ENCODE measurements at regions not wholly inside any gene's neighbourhood (a gene's known extent, or its start where the extent isn't known, plus 50 kb on each side); places are given as distances from the start of the nearest gene placed in this dataset.

DNA sequence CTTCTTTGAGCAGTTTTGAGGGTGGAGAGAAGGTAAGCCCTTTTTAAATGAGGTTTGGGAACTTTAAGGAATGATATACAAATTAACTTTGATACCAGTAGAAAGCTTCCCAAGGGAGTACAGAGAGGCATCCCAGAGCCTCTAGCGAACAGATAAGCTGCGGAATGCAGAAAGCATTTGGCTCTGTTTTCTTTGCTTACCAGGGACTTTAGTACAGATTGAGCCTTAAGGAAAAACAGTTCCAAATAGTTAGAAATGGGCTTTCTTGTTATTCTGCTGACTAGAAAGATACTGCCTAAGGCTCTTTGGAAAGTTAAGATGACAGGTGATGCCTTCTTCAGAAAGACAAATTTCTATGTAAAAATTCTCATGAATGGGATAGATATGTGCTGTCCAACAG lies 261.7 kb upstream of the FOXN3 start:
- Mint-ChIP-seq H3K36me3 (ENCODE audit: low read depth) (peaks cover 18% of the 10 kb centered on the region), H3K27ac (no peak overlapping the region), H3K27me3 (no peaks in the 10 kb centered on the region), H3K9me3 (peaks cover 11% of the 10 kb centered on the region), H3K4me3 (no peak overlapping the region), H3K4me1 (ENCODE audit: low read depth) (peaks cover 58% of the 10 kb centered on the region)
- intact Hi-C loops (cut with micrococcal nuclease), result no loop called here
- TF ChIP-seq, protein P1, sequence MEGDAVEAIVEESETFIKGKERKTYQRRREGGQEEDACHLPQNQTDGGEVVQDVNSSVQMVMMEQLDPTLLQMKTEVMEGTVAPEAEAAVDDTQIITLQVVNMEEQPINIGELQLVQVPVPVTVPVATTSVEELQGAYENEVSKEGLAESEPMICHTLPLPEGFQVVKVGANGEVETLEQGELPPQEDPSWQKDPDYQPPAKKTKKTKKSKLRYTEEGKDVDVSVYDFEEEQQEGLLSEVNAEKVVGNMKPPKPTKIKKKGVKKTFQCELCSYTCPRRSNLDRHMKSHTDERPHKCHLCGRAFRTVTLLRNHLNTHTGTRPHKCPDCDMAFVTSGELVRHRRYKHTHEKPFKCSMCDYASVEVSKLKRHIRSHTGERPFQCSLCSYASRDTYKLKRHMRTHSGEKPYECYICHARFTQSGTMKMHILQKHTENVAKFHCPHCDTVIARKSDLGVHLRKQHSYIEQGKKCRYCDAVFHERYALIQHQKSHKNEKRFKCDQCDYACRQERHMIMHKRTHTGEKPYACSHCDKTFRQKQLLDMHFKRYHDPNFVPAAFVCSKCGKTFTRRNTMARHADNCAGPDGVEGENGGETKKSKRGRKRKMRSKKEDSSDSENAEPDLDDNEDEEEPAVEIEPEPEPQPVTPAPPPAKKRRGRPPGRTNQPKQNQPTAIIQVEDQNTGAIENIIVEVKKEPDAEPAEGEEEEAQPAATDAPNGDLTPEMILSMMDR (IDR thresholded peaks at IDR 0.05), result no peak
- POLR2A ChIA-PET, result no interaction called here
- ATAC-seq, result no peak
- DNase-seq, result no peak
- CTCF ChIA-PET, result no interaction called here

DNA sequence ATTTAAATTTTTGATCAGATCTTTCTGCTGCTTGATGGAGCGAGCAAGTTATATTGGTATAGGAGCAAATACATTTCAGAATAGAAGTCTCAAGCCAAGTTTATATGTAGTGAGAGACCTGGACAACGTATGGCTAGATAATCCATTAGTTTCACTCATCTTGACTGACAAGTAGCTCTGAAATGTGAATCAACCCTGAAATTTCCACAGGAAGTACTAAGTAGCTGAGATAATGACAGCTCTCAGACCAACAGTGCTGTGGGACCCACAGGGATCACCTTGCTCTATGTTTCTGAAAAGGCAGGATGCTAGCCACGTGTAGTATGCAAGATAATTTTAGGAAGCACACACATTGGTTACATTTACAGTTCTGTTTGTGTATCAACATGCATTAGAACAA lies 258.6 kb upstream of the FOXN3 start:
- Mint-ChIP-seq H3K36me3 (ENCODE audit: low read depth) (no peaks in the 10 kb centered on the region), H3K27me3 (no peaks in the 10 kb centered on the region), H3K27ac (no peak overlapping the region), H3K9me3 (no peaks in the 10 kb centered on the region), H3K4me3 (no peak overlapping the region), H3K4me1 (ENCODE audit: low read depth) (peaks cover 50% of the 10 kb centered on the region)
- TF ChIP-seq, protein P1 (IDR thresholded peaks at IDR 0.05), result no peak
- intact Hi-C loops (cut with micrococcal nuclease), result no loop called here
- ATAC-seq, result peak; percentile 29
- no peak for DNase-seq
- ChIA-PET CTCF (interaction anchor here (0.7 to 1.6 kb wide), 2 partner anchors 33 to 41 kb away, joined by 3 to 5 read pairs; no protein-coding TSS in a partner anchor), POLR2A (interaction anchor here (0.6 kb wide), 1 partner anchor 45 kb away, joined by 4 read pairs; no protein-coding TSS in a partner anchor)

DNA sequence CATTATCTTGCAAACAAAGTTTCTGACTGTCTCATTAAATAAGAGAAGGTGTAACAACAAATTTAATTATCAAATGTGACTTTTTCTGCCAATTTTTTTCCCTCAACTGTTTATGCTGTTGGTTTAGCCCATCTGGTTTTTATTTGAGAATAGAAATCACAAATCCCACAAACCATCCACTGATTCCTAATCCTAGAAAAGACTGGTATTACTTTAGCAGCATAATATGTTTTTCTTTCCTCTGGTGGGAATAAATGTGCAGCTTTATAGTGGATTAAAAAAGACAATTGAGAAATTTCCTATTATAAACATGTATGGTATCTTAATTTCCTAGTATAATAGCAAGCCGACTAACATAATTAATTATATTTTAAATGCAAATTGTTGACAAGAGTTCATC lies 257.9 kb upstream of the FOXN3 start:
- H3K4me1 Mint-ChIP-seq (ENCODE audit: low read depth), result peaks cover 43% of the 10 kb centered on the region
- H3K36me3 Mint-ChIP-seq (ENCODE audit: low read depth), result no peaks in the 10 kb centered on the region
- ChIA-PET POLR2A (interaction anchor here (0.6 kb wide), 1 partner anchor 46 kb away, joined by 4 read pairs; no protein-coding TSS in a partner anchor), CTCF (interaction anchor here (1.6 kb wide), 1 partner anchor 41 kb away, joined by 5 read pairs; no protein-coding TSS in a partner anchor)
- H3K27me3 Mint-ChIP-seq, result no peaks in the 10 kb centered on the region
- intact Hi-C loops (cut with micrococcal nuclease), result no loop called here
- ATAC-seq (no peak), DNase-seq (no peak)
- no peak overlapping the region for H3K4me3 Mint-ChIP-seq
- TF ChIP-seq, protein P1 (IDR thresholded peaks at IDR 0.05), result no peak
- no peaks in the 10 kb centered on the region for H3K9me3 Mint-ChIP-seq
- no peak overlapping the region for H3K27ac Mint-ChIP-seq

DNA sequence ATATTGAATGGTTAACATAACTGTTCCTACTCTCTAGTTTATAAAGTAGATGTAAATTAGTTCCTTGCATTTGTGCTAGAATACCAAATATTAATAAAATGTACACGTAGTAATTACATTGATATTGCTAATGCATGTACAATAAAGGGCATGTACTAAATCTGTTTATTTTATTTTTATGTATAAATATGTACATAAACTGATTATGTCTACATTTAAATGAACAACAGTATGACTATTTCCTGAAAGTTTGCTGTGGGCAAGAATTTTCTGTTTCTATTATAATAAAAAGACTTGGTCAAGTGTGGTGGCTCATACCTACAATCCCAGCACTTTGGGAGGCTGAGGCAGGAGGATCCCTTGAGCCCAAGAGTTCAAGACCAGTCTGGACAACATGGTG lies 257.2 kb upstream of the FOXN3 start:
- Mint-ChIP-seq H3K4me3 (no peak overlapping the region), H3K27me3 (no peaks in the 10 kb centered on the region), H3K4me1 (ENCODE audit: low read depth) (peaks cover 43% of the 10 kb centered on the region), H3K36me3 (ENCODE audit: low read depth) (no peaks in the 10 kb centered on the region), H3K9me3 (peaks cover 1% of the 10 kb centered on the region), H3K27ac (no peak overlapping the region)
- CTCF ChIA-PET, result no interaction called here
- TF ChIP-seq, protein P1 (IDR thresholded peaks at IDR 0.05), result no peak
- intact Hi-C loops (cut with micrococcal nuclease), result no loop called here
- ATAC-seq, result no peak
- POLR2A ChIA-PET, result interaction anchor here (0.6 kb wide), 1 partner anchor 21 kb away, joined by 3 read pairs; no protein-coding TSS in a partner anchor
- no peak for DNase-seq

DNA sequence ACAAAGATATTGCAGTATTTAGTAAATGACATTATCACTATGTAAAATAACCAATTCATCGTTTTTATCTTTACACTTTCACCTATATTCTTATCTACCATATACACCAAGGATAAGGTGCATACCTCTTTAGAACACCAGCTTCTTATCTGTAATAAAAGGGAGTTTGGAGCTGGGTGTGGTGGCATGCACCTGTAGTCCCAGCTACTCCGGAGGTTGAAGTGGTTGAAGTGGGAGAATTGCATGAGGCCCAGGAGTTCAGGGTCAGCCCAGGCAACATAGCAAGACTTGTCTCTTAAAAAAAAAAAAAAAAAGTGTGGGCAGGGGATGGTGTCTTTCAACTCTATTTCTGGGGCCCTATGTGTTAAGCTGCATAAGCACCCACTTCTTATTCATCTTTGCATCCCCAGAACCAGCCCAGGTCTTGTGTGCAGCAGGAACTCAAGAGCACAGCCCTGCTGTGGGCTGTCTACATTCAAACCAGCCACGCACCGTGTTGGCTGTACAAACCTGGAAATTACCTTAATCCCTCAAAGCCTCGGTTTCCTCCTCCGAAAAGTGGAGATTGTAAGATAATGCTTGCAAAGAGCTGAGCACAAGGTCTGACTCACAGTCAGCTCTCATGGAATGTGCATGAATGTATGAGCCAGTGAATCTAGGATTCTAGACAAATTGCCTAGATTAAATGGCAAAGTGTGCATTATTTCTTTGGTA lies 256.6 kb upstream of the FOXN3 start:
- no peak overlapping the region for H3K4me3 Mint-ChIP-seq
- no peaks in the 10 kb centered on the region for H3K27me3 Mint-ChIP-seq
- TF ChIP-seq, protein P1 (IDR thresholded peaks at IDR 0.05), result no peak
- intact Hi-C loops (cut with micrococcal nuclease), result no loop called here
- no peak overlapping the region for H3K27ac Mint-ChIP-seq
- ATAC-seq, result peak; percentile 52
- peaks cover 3% of the 10 kb centered on the region for H3K9me3 Mint-ChIP-seq
- CTCF ChIA-PET, result no interaction called here
- peak; percentile 32 for DNase-seq
- POLR2A ChIA-PET, result interaction anchor here (0.6 to 1.3 kb wide), 3 partner anchors 21 to 43 kb away, joined by 3 to 6 read pairs (median 4); no protein-coding TSS in a partner anchor
- peaks cover 45% of the 10 kb centered on the region for H3K4me1 Mint-ChIP-seq (ENCODE audit: low read depth)
- no peaks in the 10 kb centered on the region for H3K36me3 Mint-ChIP-seq (ENCODE audit: low read depth)

All from activated CD8-positive, alpha-beta T cell treated with anti-CD3 and anti-CD28 coated beads for 36 hours (primary cell).